ENCODE measurements at regions not wholly inside any gene's neighbourhood (a gene's known extent, or its start where the extent isn't known, plus 50 kb on each side); places are given as distances from the start of the nearest gene placed in this dataset.
"Not testable (repeated sequence)": the region's sequence is repeated elsewhere in the genome, so short reads cannot be mapped to it uniquely, and the experiment has no call there.

- no peak for DNase-seq
Measured at GRCh38 chr5:136924490-136924889, 559.1 kb upstream of the TRPC7 start.

DNA sequence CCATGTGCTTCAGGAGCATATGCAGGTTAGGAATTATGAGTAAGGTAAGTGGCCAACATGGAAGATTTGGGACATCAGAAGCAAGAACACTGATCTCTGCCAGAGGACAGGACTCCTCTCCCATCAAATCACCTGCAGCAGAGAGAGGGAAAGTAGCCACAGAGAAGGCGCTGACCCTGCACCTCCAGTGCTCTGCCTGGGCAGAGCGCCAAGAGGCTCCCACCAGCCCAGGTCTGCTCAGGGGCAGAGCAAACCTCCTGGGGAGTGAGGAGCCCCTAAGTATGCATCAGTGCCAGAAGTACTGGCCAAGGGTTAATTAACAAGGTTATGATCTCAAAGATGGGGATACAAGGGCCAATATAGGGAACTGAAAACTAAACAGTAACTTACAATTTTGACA is 545.3 kb upstream of the TRPC7 start:
- no peak for DNase-seq

GRCh38 chr5:136909906-136910305 is 544.6 kb upstream of the TRPC7 start:
- DNase-seq: no peak

DNA sequence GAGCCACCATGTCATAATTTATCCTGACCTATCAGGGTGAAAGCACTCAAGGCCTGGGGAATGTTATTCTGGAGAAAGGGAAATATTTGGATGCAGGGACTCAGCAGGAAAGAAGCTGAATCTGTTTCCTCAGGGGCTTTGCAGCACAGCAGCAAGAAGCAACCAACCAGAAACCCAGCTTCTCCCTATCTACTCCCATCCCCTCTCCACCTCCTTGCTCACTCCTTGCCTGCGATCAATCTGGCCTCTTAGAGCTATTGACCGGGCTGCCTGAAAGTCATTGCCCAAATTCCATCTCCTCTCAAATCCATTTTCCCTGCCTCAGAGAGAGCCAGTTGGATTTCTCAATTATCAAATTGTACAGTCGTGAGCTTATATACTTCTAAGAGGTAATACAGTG is 542.0 kb upstream of the TRPC7 start:
- no peak for DNase-seq

DNA sequence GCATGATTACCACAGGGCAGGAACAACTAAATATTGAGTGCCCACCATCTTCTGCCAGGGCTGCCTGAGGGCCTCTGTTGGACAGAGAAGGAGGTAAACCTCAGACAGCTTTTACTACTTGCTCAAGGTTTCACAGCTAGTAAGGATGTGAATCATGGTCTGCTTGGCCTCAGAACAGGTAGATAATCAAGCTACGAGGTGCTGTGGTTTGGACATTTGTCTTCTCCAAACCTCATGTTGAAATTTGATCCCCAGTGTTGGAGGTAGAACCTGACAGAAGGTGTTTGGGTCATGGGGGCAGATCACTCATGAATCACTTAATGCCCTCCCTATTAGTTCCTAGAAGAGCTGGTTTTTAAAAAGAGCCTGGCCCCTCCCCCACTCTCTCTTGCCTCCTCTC is 541.2 kb upstream of the TRPC7 start:
- DNase-seq: no peak

- DNase-seq: no peak
Measured at GRCh38 chr5:136905571-136905970, 540.2 kb upstream of the TRPC7 start.

GRCh38 chr5:136894070-136894469 is 528.7 kb upstream of the TRPC7 start:
- DNase-seq: no peak

DNA sequence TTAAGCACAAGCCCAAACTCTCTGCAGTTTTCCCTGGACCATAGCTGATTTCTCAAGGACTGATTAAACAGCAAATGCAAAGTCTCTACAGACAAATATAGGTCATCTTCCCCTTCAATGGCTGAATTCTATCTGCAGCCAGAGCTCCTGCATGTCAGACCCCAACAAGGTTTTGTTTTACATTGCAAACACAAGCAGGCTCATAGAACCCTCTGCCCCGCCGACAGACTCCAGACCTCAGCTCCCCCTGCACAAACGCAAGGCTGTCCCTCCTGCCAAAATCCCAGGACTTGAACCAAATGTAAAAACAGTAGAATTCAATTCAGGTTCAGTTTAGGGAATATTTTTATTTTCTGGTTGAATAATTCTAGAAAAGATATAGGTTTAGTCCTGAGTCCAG is 526.7 kb upstream of the TRPC7 start:
- DNase-seq: no peak

DNA sequence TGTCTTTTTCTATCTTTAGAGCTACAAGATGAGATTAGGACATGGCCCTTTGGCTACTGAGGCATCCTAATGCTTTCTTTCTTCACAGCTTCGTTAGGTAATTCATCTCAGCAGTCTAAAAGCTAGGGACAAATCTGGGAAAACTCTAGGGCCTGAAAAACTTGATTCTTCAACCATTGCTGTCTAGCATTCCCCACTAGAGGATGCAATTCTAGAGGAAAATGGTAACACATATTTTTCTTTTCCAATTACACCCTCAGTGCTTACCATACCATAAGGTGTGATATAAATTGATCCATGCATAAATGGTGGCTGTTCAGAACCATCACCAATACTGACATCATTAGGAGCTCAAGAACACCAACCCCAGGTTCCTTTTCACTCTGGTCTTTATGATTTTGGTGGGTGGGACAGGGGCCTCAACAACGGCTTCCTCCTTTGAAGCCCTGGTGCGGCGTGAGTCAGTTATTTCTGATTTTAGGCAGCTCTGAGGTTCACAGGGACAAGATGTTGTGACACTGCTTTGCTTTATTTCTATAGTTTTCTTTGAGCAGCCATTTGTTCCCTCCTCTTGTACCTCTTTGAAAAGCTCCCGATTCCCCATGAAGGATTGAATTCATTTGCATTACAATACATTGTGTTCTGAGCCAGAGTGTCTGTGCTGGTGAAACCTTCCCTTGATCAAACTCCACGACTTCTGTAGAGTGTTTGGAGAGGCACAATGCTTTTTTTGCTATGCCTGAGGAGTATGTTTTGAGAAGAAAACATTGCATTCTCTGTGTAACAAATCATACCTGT is 526.0 kb upstream of the TRPC7 start:
- no peak for DNase-seq

DNA sequence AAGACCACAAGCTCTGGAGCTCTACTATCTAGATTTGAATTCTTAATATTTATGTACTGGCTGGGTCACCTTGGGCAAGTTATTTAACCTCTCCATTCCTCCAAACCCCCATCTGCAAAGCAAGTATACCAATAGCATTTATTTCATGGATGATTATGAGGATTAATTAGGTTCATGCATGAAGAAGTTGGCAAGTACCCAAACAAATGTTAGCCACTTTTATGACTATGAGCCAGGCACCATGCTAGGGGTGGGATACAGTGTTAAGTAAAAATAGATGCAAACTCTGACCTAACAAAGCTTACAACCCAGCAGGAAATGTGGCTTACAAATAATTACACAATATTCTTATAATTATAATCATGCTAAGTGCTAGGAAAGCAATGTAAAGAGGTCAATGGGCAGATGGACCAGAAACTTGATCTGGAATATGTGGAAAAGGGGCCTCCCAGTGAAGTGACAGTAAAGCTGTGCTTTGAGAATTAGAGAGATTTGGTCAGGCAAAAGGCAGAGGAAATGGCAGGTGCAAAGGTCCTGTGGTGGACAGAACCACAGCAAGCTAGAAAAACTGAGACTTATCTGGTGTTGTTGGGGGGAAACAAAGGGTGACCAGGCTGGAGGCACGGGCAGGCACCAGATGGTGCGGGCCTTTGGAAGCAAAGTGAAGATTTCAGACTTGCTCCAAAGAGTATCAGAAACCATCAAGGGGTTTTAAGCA is 525.2 kb upstream of the TRPC7 start:
- no peak for DNase-seq

GRCh38 chr5:136886608-136887007 is 521.3 kb upstream of the TRPC7 start:
- DNase-seq: no peak

GRCh38 chr5:136864960-136865359 is 499.6 kb upstream of the TRPC7 start:
- no peak for DNase-seq

- no peak for DNase-seq
Measured at GRCh38 chr5:136856648-136857047, 491.3 kb upstream of the TRPC7 start.

- no peak for DNase-seq
Measured at GRCh38 chr5:136853971-136854370, 488.6 kb upstream of the TRPC7 start.

DNA sequence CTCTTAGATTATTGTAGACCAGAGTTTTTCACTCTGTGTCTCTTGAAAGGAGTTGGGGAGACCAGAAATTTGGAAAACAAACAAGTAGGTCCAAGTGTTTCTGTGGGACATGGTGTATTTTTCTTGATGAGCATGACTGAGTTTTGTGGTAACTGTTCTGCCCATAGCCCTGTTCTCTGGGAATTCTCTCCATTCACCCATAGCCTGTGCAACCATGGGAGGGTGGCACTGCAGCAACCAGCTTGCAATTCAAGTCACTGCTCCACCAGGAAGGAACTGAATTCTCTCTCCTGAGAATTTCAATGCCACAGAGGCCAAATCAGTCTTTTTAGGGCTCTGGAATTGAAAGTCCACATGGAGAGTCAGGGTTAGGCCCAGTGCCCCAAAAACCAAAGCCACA is 475.3 kb upstream of the TRPC7 start:
- DNase-seq: no peak

- DNase-seq: no peak
Measured at GRCh38 chr5:136836093-136836492, 470.7 kb upstream of the TRPC7 start.

DNA sequence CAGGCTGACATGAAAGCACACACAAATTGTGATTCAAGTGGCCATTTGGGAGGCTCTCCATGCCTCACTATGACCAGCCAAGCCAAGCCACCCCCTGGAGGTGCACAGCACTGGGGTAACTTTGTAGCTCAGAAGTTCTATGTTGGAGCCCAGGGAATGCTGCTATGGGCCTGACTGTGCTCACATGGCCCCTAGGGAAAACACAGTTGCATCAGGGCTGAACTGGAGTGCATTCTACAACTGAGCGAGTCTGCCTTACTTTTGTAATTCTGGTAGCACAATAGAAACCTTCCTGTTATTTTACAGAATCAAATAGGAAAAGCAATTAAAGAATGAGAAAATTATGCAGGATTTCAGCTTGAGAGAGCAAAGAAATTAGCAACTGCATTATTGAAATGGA is 455.5 kb upstream of the TRPC7 start:
- no peak for DNase-seq

DNA sequence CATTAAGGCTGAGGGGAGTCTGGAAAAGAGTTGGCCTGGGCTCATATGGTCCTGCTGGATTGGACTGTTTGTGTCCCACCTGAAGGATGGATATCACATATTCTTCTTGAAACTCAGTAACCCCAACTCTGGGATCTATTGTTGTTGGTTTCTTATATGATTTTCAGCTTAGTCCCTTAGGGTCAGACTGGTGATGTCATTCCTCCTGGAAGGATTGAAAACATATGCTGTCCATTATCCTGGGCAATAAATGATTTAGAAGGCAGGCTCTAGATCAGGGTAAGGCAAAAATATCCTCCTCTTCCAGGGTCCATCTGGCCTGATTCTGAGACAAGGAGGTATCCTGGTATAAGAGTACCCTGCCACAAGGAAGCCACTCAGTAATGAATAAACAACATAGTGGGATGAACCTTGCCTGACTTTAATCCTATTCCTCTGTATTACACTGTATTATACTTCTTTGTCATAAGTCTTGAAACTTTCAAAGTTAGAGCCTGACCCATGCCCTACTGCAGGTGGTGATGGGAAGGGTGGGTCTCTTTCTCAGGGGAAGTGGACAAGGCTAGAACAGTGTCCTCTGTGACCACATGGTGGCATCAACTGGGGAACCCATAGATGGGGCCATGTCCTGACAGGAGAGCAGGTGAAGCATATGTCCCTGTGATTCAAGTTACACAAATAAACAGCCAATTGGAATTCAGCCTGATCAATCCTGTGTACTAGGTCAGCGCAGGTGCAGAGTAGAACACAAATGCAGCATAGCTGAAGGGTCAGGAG is 454.4 kb upstream of the TRPC7 start:
- DNase-seq: no peak

DNA sequence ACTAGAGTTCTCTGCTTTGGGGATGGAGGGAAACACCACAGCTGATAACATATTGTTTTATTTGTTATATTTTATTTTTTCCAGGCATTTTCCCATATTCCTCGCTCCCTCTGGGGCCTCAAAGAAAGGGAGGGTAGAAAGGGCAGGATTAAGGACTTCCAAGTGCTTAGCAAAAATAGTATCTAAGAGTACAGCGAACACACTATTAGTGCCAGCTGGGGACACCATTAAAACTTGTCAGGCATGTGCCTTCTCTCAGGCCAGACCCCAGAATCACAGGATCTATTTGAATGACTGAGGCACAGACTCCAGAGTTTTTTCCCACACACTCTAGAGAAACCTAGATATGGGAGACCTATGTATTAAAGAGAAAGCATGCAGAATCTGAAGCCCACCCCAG is 451.0 kb upstream of the TRPC7 start:
- DNase-seq: no peak

DNA sequence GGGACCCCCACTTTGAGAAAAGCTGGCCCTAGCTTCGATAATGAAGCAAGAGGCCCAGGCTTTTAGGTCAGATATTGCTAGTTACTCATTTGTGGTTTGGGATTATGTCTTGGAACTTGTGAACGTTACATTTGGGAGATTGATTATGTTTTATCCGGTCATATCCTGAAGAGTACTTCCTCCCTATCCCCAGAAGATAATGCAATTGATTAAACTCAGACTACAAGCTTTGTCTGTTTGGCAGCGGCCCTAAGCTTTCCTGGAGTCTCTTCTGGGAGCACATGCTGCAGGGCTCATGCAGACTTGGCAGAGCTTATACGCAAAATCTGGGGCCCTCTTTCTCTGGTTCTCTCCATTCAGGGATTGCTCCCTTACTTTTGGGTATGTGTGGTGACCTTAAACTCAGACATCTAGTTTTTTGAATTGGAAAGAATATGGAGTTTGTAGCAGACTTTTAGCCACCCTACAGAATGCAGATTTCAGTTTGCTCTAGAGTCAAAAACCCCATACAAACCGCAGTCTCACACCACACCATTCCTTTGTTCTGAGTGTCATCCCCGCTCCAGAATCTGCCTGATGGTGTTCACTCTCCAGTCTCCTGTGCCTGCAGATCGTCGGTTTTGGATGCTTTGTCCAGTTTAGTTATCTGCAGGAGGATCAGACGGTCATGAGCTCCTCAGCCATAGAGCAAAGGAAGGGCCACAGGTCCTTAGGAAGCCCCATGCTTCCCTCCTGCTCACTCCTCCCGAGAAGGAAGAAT is 449.5 kb upstream of the TRPC7 start:
- DNase-seq: no peak

- not testable (repeated sequence) for DNase-seq
Measured at GRCh38 chr5:136812270-136812669, 446.9 kb upstream of the TRPC7 start.

DNA sequence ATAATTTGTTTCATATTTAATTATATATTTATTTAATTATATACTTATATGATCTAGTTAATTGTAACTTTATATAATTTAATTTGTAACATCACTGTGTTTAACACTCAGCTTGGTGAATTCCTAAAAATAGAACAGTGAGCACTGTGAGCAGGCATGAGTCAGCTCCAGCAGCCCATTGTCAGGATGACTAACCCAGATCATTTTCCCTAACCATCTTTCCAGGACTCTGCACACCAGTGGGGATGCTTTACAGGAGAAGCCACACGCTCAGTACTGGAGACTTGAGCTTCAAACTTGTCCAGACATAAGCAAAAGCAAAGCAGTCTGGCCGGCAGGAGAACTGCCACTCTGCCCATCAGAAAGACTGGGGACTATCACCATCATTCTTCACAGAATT is 446.2 kb upstream of the TRPC7 start:
- DNase-seq: no peak

DNA sequence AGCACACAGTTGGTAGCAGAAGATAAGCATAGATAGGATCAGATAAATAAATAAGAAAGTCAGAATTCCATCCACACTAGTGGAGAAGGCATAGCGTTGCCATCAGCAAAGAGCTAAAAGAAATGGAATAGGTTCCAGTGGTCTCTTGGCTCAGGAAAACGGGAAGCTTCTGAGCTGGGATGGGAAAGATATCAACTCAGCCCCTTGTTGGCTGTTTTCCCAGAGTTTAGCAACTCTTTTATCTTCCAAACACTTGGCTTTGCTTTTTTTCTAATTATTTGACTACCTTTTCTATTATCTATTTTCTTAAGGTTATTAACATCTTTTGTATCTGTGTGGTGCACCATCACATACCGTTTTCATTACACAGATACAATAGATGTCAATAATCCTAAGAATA is 445.7 kb upstream of the TRPC7 start:
- no peak for DNase-seq
